Neural cell (in vitro differentiated cells): ENCODE measurements at regions not wholly inside any gene's neighbourhood (a gene's known extent, or its start where the extent isn't known, plus 50 kb on each side); places are given as distances from the start of the nearest gene placed in this dataset.

ENCODE experiments used
- H2AFZ ChIP-seq: fragments of 200-600, 300-800 bp; sonication (generic), shearing (Covaris generic); 2 replicates; pipeline ENCODE4 v1.6.0; 2014; ENCODE audit warnings: low read depth, mild to moderate bottlenecking, antibody characterized with exemption, low read length, moderate library complexity
- H3F3A ChIP-seq: fragments of 200-600 bp; shearing (Covaris generic); 2 replicates; pipeline ENCODE4 v1.6.1; 2016; ENCODE audit warnings: mild to moderate bottlenecking, moderate library complexity, mixed read lengths, antibody characterized with exemption, low read length; ENCODE audit not compliant: insufficient read depth, poor library complexity, severe bottlenecking
- H3K27ac ChIP-seq: fragments of 200-600, 300-800 bp; sonication (generic), shearing (Covaris generic); 2 replicates; pipeline ENCODE4 v1.5.1; 2014; ENCODE audit warnings: mild to moderate bottlenecking, low read length, moderate library complexity
- H3K27me3 ChIP-seq: fragments of 300-800, 200-600 bp; sonication (generic), shearing (Covaris generic); 2 replicates; pipeline ENCODE4 v1.6.0; 2014; ENCODE audit warnings: mild to moderate bottlenecking, low read depth, low read length, moderate library complexity; ENCODE audit not compliant: insufficient read depth
- H3K36me3 ChIP-seq: fragments of 300-800, 200-600 bp; sonication (generic), shearing (Covaris generic); 2 replicates; pipeline ENCODE4 v1.5.1; 2014; ENCODE audit warnings: mild to moderate bottlenecking, antibody characterized with exemption, low read length, moderate library complexity; ENCODE audit not compliant: insufficient read depth
- H3K4me2 ChIP-seq: fragments of 300-800, 200-600 bp; sonication (generic), shearing (Covaris generic); 2 replicates; pipeline ENCODE4 v1.6.0; 2014; ENCODE audit warnings: mild to moderate bottlenecking, low read length
- H3K4me3 ChIP-seq: fragments of 300-800, 200-600 bp; sonication (generic), shearing (Covaris generic); 2 replicates; pipeline ENCODE4 v1.5.1; 2014; ENCODE audit warnings: mild to moderate bottlenecking, low read length, moderate library complexity
- H3K79me2 ChIP-seq: fragments of 200-600 bp; shearing (Covaris generic); replicated peaks from 2 replicates; pipeline ENCODE4 v1.6.0; 2014; ENCODE audit warnings: mild to moderate bottlenecking, low read length, moderate library complexity; ENCODE audit not compliant: insufficient read depth
- H3K9ac ChIP-seq: fragments of 300-800, 200-600 bp; sonication (generic), shearing (Covaris generic); 2 replicates; pipeline ENCODE4 v1.6.1; 2016; ENCODE audit warnings: mild to moderate bottlenecking, low read length, mixed read lengths
- H3K9me2 ChIP-seq: fragments of 200-600 bp; shearing (Covaris generic); 2 replicates; pipeline ENCODE4 v1.6.1; 2016; ENCODE audit warnings: mild to moderate bottlenecking, low read length, mixed read lengths; ENCODE audit not compliant: insufficient read depth
- H3K9me3 ChIP-seq: fragments of 200-600, 300-800 bp; sonication (generic), shearing (Covaris generic); 2 replicates; pipeline ENCODE4 v1.6.1; 2016; ENCODE audit warnings: mild to moderate bottlenecking, mixed run types, low read length, moderate library complexity, mixed read lengths
- H4K20me1 ChIP-seq: fragments of 200-600 bp; shearing (Covaris generic); 2 replicates; pipeline ENCODE4 v1.6.1; 2016; ENCODE audit warnings: mild to moderate bottlenecking, mixed run types; ENCODE audit not compliant: insufficient read depth
- EP300 ChIP-seq: fragments of 450-650 bp; conservative IDR thresholded peaks from 2 replicates; pipeline ENCODE4 v1.6.1; 2014; ENCODE audit warnings: antibody characterized with exemption, mild to moderate bottlenecking, moderate library complexity; ENCODE audit not compliant: poor library complexity, severe bottlenecking
- EZH2 ChIP-seq: fragments of 200-600, 300-800 bp; shearing (Covaris generic), sonication (generic); IDR thresholded peaks from 2 replicates; pipeline ENCODE4 v1.6.1; 2014; ENCODE audit warnings: antibody characterized with exemption, low read length, borderline replicate concordance, mild to moderate bottlenecking; ENCODE audit not compliant: insufficient read depth, poor library complexity, severe bottlenecking
- MXI1 ChIP-seq: fragments of 450-650 bp; conservative IDR thresholded peaks from 2 replicates; pipeline ENCODE4 v1.6.1; 2014; ENCODE audit warnings: antibody characterized with exemption, mild to moderate bottlenecking; ENCODE audit not compliant: poor library complexity, severe bottlenecking
- POLR2AphosphoS5 ChIP-seq: IDR thresholded peaks from 2 replicates; pipeline ENCODE4 v1.6.1; 2012
- RAD21 ChIP-seq: fragments of 450-650 bp; conservative IDR thresholded peaks from 2 replicates; pipeline ENCODE4 v1.6.1; 2014; ENCODE audit warnings: antibody characterized with exemption, mild to moderate bottlenecking, moderate library complexity
- SMC3 ChIP-seq: fragments of 450-650 bp; conservative IDR thresholded peaks from 2 replicates; pipeline ENCODE4 v1.6.1; 2014; ENCODE audit warnings: antibody characterized with exemption, mild to moderate bottlenecking, moderate library complexity; ENCODE audit not compliant: poor library complexity
- TAF1 ChIP-seq: IDR thresholded peaks from 2 replicates; pipeline ENCODE4 v1.6.1; 2012; ENCODE audit warnings: low read depth
- TF ChIP-seq, protein P1 (sequence below): fragments of 450-650 bp; IDR thresholded peaks from 2 replicates; pipeline ENCODE4 v1.5.1; 2014; ENCODE audit warnings: antibody characterized with exemption, mild to moderate bottlenecking, moderate library complexity; ENCODE audit not compliant: poor library complexity, severe bottlenecking
- TF ChIP-seq, protein P2 (sequence below): IDR thresholded peaks from 2 replicates; pipeline ENCODE4 v1.6.1; 2012; ENCODE audit warnings: borderline replicate concordance

DNA sequence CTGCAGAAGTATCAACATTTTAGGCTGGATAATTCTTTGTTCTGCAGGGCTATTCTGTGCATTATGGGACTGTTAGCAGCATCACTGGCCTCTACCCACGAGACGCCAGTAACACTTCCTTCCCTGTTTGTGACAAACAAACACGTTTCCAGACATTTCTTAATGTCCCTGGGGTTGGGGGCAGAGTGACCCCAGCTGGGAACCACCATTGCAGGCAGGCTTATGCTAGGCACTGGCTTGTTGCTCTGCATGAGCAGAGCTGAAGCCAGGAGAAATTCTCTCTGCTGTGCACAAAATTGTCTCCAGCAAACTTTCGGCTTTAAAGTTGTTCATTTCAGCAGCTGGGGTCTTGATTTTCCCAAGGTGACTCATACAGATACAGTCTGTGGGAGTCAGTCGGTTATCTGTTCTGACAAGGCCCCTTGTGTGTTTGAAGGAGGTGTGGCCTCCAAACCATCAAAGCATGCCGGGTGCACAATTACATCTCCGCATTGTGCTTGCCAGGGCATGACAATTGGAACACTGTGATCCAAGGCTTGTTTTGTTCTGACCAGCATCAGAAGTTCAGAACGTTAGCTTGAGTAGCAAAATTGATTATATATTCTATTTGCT is 156.4 kb upstream of the BOD1L1 start:
- Histone ChIP-seq H3K27me3 (no peaks in the 10 kb centered on the region), H3K79me2 (no peaks in the 10 kb centered on the region), H3K9me3 (no peaks in the 10 kb centered on the region), H3F3A (no peaks in the 10 kb centered on the region), H3K27ac (no peak overlapping the region), H3K36me3 (no peaks in the 10 kb centered on the region), H3K9ac (no peak overlapping the region), H4K20me1 (no peaks in the 10 kb centered on the region), H3K4me2 (no peak overlapping the region), H3K9me2 (no peaks in the 10 kb centered on the region), H3K4me3 (no peak overlapping the region), H2AFZ (no peak overlapping the region)
- no peak for TF ChIP-seq MXI1
- TF ChIP-seq RAD21, result no peak
- no peak for TF ChIP-seq SMC3
- no peak for TF ChIP-seq EP300
- no peak for TF ChIP-seq EZH2
- TF ChIP-seq TAF1, result no peak
- TF ChIP-seq POLR2AphosphoS5, result no peak
- TF ChIP-seq, protein P1, sequence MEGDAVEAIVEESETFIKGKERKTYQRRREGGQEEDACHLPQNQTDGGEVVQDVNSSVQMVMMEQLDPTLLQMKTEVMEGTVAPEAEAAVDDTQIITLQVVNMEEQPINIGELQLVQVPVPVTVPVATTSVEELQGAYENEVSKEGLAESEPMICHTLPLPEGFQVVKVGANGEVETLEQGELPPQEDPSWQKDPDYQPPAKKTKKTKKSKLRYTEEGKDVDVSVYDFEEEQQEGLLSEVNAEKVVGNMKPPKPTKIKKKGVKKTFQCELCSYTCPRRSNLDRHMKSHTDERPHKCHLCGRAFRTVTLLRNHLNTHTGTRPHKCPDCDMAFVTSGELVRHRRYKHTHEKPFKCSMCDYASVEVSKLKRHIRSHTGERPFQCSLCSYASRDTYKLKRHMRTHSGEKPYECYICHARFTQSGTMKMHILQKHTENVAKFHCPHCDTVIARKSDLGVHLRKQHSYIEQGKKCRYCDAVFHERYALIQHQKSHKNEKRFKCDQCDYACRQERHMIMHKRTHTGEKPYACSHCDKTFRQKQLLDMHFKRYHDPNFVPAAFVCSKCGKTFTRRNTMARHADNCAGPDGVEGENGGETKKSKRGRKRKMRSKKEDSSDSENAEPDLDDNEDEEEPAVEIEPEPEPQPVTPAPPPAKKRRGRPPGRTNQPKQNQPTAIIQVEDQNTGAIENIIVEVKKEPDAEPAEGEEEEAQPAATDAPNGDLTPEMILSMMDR, result no peak
- TF ChIP-seq, protein P2, sequence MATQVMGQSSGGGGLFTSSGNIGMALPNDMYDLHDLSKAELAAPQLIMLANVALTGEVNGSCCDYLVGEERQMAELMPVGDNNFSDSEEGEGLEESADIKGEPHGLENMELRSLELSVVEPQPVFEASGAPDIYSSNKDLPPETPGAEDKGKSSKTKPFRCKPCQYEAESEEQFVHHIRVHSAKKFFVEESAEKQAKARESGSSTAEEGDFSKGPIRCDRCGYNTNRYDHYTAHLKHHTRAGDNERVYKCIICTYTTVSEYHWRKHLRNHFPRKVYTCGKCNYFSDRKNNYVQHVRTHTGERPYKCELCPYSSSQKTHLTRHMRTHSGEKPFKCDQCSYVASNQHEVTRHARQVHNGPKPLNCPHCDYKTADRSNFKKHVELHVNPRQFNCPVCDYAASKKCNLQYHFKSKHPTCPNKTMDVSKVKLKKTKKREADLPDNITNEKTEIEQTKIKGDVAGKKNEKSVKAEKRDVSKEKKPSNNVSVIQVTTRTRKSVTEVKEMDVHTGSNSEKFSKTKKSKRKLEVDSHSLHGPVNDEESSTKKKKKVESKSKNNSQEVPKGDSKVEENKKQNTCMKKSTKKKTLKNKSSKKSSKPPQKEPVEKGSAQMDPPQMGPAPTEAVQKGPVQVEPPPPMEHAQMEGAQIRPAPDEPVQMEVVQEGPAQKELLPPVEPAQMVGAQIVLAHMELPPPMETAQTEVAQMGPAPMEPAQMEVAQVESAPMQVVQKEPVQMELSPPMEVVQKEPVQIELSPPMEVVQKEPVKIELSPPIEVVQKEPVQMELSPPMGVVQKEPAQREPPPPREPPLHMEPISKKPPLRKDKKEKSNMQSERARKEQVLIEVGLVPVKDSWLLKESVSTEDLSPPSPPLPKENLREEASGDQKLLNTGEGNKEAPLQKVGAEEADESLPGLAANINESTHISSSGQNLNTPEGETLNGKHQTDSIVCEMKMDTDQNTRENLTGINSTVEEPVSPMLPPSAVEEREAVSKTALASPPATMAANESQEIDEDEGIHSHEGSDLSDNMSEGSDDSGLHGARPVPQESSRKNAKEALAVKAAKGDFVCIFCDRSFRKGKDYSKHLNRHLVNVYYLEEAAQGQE, result no peak

DNA sequence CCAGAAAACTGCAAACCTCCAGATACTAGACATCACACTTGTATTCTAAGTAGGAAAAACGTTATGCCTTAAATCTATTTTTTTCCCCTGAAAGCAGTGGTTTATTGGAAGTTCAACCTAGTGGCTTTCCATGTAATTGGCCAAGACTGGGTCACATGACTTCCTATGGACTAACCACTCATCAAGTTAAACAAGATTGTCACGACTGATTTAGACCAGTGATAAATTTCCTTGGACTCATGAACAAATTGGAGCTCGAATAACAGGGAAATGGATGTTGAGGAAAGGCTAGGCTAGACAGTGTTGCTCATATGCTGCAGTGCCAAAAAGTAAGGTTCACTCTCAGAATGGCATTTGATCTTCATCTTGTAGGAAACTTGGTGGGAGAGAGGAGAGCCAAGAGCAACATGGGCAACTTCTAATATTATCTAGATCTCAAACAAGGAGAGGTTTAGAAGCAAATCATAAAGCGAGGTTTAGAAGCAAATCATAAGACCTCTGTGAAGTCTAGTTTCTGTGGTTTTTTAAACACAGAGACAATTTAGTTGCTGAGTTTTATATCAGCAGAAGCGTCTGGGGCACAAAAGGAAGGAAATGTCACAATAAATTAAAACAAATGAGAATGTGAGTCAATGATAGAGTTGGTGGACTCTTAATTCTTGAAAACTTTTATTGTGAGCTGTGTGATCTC is 165.6 kb upstream of the BOD1L1 start:
- H3K79me2 ChIP-seq, result no peaks in the 10 kb centered on the region
- no peaks in the 10 kb centered on the region for H3K9me2 ChIP-seq
- H3K9ac ChIP-seq, result no peak overlapping the region
- H3K27me3 ChIP-seq, result no peaks in the 10 kb centered on the region
- no peaks in the 10 kb centered on the region for H3K36me3 ChIP-seq
- H4K20me1 ChIP-seq, result no peaks in the 10 kb centered on the region
- H3F3A ChIP-seq, result no peaks in the 10 kb centered on the region
- H3K4me2 ChIP-seq, result no peak overlapping the region
- no peak for TF ChIP-seq POLR2AphosphoS5
- TF ChIP-seq MXI1, result no peak
- TF ChIP-seq EZH2, result no peak
- TF ChIP-seq, protein P2, result no peak
- no peak for TF ChIP-seq TAF1
- TF ChIP-seq, protein P1, result no peak
- no peak for TF ChIP-seq EP300
- no peak for TF ChIP-seq SMC3
- TF ChIP-seq RAD21, result no peak
- no peak overlapping the region for H3K27ac ChIP-seq
- no peak overlapping the region for H2AFZ ChIP-seq
- H3K4me3 ChIP-seq, result no peak overlapping the region
- H3K9me3 ChIP-seq, result no peaks in the 10 kb centered on the region
